Stimulated activated CD8-positive, alpha-beta memory T cell treated with anti-CD3 and anti-CD28 coated beads, Interleukin-12 subunit alpha, Interleukin-12 subunit beta, amount 100 ng/mL, for 1 hour (primary cell): ENCODE measurements at regions not wholly inside any gene's neighbourhood (a gene's known extent, or its start where the extent isn't known, plus 50 kb on each side); places are given as distances from the start of the nearest gene placed in this dataset.
A peak's percentile ranks its signal among the peaks of the same experiment; 100 is the strongest.

Experiments used
- DNase-seq: peaks from one replicate; pipeline ENCODE4 v3.0.0-alpha.2; 2020; ENCODE audit warnings: low read depth

- no peak for DNase-seq
These were observed 92.3 kb downstream of the GYPC start for GRCh38 chr2:126748188-126748760.

GRCh38 chr2:126748929-126749518, 93.1 kb downstream of the GYPC start:
- no peak for DNase-seq

- DNase-seq, result no peak
These were observed 93.6 kb downstream of the GYPC start for GRCh38 chr2:126749537-126749936.

GRCh38 chr2:126750506-126750905, 94.5 kb downstream of the GYPC start:
- no peak for DNase-seq

- no peak for DNase-seq
These were observed 95.5 kb downstream of the GYPC start for GRCh38 chr2:126751477-126751876.

- DNase-seq, result no peak
These were observed 96.9 kb downstream of the GYPC start for GRCh38 chr2:126752876-126753275.

GRCh38 chr2:126753501-126754212, 97.7 kb downstream of the GYPC start:
- DNase-seq, result no peak

GRCh38 chr2:126754240-126755004, 98.5 kb downstream of the GYPC start:
- DNase-seq, result no peak

- no peak for DNase-seq
These were observed 100.2 kb downstream of the GYPC start for GRCh38 chr2:126756125-126756524.

GRCh38 chr2:126761256-126761980, 105.5 kb downstream of the GYPC start:
- no peak for DNase-seq

- peak; percentile 25 for DNase-seq
These were observed 106.3 kb downstream of the GYPC start for GRCh38 chr2:126761981-126762878.

GRCh38 chr2:126764686-126765265, 108.8 kb downstream of the GYPC start:
- DNase-seq, result no peak

GRCh38 chr2:126765395-126765794, 109.4 kb downstream of the GYPC start:
- no peak for DNase-seq

- no peak for DNase-seq
These were observed 110.5 kb downstream of the GYPC start for GRCh38 chr2:126766295-126766968.

- DNase-seq, result no peak
These were observed 111.0 kb downstream of the GYPC start for GRCh38 chr2:126766969-126767296.

- DNase-seq, result no peak
These were observed 113.2 kb downstream of the GYPC start for GRCh38 chr2:126769118-126769517.

- DNase-seq, result no peak
These were observed 114.5 kb downstream of the GYPC start for GRCh38 chr2:126770466-126770865.

GRCh38 chr2:126771094-126771493, 115.1 kb downstream of the GYPC start:
- DNase-seq, result no peak

GRCh38 chr2:126771501-126772195, 115.7 kb downstream of the GYPC start:
- no peak for DNase-seq

- no peak for DNase-seq
These were observed 118.3 kb downstream of the GYPC start for GRCh38 chr2:126774290-126774689.
